ENCODE measurements at regions not wholly inside any gene's neighbourhood (a gene's known extent, or its start where the extent isn't known, plus 50 kb on each side); places are given as distances from the start of the nearest gene placed in this dataset.

GRCh38 chr11:13104619-13105236 is 95.6 kb downstream of the RASSF10 start:
- no peak for DNase-seq (ENCODE audit: low spot score)

DNA sequence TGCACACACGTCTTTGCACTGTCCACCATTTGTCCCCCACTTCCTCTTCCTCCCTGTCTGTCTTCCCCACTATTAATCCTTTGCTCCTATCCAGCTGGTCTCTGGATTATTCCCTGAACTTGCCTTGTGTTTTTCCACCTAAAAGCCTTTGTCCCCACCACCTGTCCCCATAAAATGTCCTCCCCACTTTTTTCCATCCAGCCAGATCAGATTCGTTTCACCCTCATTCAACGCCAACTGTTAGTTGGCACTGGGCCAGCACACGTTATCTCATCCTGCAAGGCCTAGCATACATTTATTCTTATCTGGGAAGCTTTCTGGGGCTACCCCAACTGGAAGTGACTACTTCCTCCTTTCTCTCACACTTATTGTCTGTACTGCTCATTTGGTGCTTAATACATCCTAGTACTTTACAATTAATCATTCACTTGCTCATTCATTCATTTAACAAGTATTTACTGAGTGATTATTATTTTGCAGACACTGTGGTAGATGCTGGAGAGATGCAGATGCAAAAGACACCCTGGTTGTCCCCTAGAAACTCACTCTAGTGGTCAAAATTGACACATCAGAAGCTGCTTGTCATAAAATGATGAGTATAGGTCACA is 96.2 kb downstream of the RASSF10 start:
- DNase-seq (ENCODE audit: low spot score): no peak

DNA sequence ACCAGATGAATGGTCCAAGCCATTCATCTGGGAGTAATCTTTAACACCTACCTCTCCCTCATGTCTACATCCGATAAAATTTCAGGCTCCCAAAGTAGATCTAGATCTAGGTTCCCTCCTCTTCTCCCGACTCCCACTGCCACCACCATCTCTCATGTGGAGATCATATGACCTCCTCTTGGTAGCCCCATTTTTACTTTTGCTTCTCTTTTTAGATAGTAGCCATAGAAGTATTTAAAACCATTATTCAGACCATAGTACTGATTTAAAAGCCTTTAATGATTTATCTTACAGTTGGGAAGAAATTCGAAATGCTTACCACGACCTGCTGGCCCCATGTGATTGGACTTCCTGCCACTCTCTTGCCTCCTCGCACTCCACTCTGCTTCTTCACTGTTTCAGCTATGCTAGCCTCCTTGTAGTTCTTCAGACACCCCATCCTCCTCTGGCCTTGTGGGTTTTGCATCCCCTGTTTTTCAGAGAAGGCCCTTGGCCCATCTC is 98.5 kb downstream of the RASSF10 start:
- no peak for DNase-seq (ENCODE audit: low spot score)

DNA sequence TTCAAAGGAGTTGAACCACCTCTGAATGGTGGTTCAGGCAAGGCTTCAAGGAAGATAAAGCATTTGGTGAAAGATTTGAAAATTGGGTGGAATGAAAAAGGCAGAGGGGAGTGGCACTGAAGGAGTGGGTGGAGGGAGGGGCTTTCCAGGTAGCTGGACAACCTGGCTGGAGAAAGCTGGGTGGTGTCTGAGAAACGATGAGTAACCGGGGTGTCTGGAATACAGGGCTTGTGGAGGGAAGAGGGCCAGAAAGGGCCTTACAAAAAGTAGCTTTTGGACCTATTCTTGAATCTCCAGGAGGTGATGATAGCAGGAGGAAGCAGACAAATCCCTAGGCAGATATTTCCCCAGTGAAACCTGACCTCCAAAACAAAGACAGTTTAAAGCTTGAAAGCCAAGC is 99.3 kb downstream of the RASSF10 start:
- DNase-seq (ENCODE audit: low spot score): no peak

GRCh38 chr11:13109616-13110015 is 100.5 kb downstream of the RASSF10 start:
- no peak for DNase-seq (ENCODE audit: low spot score)

DNA sequence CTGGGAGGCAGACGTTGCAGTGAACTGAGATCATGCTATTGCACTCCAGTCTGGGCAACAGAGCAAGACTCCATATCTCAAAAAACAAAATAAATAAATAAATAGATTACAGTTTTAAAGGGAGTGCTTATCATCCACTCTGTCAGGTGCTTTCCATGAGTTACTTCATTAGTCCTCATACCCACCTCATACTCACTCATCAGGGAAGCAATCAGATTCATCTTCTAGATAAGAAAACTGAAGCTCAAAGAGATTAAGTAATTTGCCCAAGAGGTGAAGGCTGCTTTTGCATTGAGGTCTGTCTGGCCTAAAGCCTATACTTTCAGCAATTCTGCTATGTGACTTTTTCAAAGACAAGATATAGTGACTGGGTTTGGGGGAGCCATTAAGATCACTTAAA is 101.0 kb downstream of the RASSF10 start:
- DNase-seq (ENCODE audit: low spot score): no peak

DNA sequence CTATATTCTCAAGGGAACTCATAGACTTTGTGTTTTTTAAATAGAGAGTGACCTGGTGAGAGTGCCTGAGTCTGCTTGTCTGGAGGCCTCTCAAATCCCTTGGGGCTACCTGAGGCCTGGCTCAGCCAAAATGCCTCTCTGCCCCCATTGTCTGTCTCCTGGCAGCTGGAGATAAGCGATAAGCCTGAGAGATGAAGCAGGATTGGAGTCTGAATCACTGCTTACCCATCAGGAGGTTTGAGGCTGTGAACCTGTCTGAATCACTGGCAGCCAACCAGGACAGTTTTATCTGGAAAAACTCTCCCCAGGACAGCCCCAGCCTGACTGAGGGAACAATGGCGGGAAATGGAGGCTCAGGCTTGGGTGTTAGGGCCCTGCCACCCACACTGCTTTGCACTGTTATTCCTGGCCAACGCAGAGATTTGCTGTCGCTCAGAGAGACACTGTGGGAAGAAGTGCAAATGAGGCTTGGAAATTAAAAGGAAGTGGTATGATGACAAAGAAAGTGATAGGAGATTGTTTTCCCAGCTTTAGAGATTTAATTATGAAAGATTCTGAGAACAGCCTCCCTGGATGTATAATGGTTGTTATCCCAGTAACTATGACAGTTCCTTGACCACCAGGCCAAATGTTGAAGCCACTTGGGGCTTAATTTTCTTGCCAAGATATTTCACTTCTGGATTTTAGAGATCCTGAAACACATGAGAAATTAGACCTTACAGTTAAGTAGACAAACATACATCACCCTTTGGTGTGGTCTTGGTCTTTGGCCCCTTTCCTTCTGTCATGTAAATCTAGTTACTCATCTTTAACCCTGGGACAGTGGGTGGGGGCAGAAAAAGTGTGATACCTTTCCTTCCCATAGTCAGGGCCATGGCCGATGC is 102.1 kb downstream of the RASSF10 start:
- no peak for DNase-seq (ENCODE audit: low spot score)

DNA sequence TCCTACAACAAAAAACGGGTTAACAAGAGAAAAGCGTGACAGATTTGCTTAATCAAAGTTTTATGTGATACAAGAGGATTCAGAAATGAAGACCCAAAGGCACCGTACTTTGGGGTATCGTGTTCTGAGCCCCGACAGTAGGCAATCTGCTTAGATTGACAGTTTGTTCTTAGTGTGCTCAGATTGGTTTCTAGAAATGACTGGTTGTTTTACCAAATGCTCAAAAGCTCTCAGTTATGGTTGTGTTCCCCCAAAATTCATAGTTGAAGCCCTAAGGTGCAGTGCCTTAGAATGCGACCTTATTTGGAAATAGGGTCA is 102.7 kb downstream of the RASSF10 start:
- DNase-seq (ENCODE audit: low spot score): no peak

DNA sequence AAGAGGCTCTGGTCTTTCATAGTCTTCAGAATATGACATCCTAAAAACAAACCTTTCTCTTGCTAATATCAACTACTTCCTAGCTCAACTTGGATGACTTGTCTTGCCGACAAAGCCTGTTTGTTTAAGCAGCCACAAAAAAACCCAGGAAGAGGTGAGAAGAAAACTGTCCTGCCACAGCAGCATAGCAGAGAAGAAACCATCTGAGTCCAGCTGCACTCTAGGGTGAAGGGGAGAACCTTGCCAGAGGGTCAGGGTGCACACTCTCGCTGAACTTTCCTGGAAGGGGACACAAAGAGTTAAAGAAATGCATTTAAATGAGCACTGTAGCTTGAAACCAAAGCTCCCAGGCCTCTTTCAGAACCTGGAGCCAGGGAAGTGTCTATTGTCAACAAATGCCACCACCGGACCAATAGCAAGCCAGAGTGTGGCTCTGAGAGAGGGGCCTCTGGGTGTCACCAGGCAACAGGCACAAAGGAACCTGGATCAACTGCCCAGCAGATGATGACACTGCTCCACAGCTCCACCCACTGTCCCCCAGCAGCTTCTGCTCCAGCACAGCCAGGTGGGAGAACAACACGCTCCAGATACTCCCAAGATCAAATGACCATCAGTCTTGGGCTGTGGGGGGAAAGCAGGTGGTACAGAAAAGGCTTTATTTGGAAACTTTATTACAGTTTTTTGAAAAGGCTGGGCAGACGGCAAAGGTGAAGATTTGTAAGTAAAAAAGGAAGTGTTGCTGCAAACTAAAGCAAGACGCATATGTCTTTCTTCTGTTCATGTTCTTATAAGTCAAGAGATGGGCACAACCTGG is 105.7 kb downstream of the RASSF10 start:
- no peak for DNase-seq (ENCODE audit: low spot score)

GRCh38 chr11:13115380-13115675 is 106.2 kb downstream of the RASSF10 start:
- DNase-seq (ENCODE audit: low spot score): no peak

GRCh38 chr11:13116491-13116890 is 107.4 kb downstream of the RASSF10 start:
- no peak for DNase-seq (ENCODE audit: low spot score)

- DNase-seq (ENCODE audit: low spot score): no peak
Measured at GRCh38 chr11:13117344-13117743, 108.2 kb downstream of the RASSF10 start.

GRCh38 chr11:13118194-13118593 is 109.1 kb downstream of the RASSF10 start:
- DNase-seq (ENCODE audit: low spot score): peak; percentile 39

DNA sequence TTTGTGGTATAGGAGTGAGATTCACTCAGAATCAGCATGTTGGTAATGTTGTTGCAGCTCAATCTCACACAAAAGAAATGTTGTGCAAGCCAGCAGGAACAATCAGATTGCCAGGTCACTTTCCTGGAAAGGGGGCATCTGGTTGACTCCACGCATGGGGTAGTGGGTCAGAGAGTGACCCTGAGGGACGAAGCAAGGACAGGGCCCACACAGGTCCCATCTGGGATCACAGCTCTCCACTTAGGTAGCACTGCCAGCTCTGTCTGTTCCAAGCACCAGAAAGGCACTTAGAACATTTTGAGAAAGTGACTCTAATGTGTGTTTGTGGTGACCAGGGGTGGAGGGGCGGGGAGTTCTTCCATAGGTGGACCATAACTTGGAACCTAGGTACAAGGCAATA is 109.5 kb downstream of the RASSF10 start:
- no peak for DNase-seq (ENCODE audit: low spot score)

DNA sequence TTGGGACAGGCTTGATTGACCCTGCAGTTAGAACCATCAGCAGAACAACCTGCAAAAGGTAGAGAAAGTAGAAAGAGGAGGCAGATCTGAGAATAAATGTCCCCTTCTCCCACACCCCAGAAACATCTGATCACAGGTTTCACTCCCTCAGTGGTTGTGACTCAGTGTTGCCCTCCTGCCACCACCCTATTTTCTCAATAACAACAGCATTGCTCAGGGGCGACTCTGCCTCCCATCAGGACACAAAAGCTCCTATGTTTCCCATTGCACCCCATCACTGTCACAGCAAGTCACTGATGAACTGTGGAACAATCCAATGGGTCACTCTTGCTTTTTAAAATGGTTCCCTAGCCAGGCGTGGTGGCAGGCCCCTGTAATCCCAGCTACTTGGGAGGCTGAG is 110.2 kb downstream of the RASSF10 start:
- no peak for DNase-seq (ENCODE audit: low spot score)

DNA sequence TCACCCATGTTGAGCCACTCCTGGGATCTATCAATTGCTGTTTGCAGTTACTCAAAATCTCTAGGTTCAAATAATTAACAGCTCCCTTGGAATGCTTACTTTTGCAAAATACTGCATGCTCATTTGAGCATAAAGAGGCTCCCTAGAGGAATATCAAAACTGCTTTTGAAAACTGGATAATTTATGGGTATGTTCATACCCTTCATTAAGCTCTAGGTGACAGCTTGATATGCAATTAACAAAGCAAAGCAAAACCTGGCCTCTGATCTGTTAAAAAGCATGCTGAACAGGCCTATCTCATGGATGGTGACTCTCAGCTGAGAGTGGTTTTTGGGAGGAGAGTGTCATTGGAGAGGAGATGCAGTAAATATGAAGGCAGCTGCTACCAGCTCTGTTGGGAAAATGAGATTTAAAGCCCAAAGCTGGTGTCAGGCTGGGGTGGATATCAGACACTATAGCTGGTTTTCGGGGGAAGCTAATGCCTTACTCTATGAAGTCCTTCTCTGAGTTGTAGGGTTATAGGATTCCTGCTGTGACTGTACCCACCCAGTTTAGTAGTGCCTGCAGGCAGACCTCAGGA is 110.9 kb downstream of the RASSF10 start:
- DNase-seq (ENCODE audit: low spot score): no peak

DNA sequence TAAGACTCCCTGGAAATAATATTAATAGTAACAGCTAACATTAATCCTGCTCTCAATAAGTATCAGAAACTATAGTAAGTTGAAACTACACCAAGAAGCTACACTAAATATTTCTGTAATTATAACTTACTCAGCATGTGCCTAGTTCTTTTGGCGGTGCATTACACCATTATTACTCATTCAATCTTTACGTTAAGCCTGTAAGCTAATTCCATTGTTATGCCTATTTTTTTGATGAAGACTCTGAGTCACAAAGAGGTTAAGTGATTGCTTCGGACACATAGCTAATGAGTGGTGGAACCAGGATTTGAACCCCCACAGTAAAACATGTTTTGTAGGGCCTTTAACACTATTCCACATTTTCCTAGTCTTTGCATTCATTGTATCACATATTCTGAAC is 111.6 kb downstream of the RASSF10 start:
- DNase-seq (ENCODE audit: low spot score): no peak

GRCh38 chr11:13126430-13126829 is 117.3 kb downstream of the RASSF10 start:
- peak; percentile 85 for DNase-seq (ENCODE audit: low spot score)

GRCh38 chr11:13127161-13127560 is 118.0 kb downstream of the RASSF10 start:
- DNase-seq (ENCODE audit: low spot score): no peak

GRCh38 chr11:13128354-13128753 is 119.2 kb downstream of the RASSF10 start:
- no peak for DNase-seq (ENCODE audit: low spot score)

DNA sequence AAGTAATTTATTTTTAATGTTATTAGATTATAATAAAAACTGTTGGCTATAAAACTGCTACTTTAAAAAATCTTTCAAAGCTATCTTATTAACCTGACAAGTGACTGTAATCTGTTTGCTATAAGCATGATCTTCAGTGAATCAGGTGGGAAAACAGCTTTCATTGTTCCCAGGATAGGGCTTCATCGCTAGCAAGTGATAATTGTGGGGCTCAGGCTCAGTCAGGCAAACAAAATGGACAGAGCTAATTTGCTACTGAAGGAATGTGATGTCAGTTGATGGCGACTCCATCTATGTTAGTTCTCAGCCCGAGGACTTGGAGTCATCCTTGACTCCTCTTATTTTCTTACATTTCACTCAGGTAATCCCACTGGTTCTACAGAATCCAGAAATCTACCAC is 125.0 kb downstream of the RASSF10 start:
- DNase-seq (ENCODE audit: low spot score): no peak

DNA sequence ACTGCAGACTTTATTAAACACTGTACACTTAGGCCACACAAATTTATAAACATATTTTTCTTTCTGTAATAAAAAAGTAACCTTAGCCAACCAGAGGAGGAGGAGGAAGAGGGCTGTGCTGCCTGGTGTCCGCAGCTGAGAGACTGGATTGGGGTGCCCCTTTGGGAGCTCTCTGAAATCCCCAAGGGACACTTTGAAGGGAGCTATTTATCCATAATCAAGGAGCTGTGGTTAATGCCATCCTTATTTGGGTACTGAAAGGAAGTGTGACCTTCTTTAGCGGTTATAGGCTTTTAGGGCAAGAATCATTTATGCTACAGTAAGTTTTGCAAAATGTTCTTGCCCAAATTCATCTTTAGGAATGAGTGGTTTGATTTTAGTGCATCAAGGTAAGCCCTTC is 125.8 kb downstream of the RASSF10 start:
- peak; percentile 31 for DNase-seq (ENCODE audit: low spot score)

All from COLO829 (cell line).